ENCODE measurements at regions not wholly inside any gene's neighbourhood (a gene's known extent, or its start where the extent isn't known, plus 50 kb on each side); places are given as distances from the start of the nearest gene placed in this dataset.

GRCh38 chr22:48369789-48370507 is 1457.7 kb downstream of the BRD1 start:
- peak; percentile 42 for DNase-seq (ENCODE audit: low spot score)

- DNase-seq (ENCODE audit: low spot score): no peak
Measured at GRCh38 chr22:48368975-48369525, 1458.6 kb downstream of the BRD1 start.

GRCh38 chr22:48367731-48368130 is 1459.9 kb downstream of the BRD1 start:
- no peak for DNase-seq (ENCODE audit: low spot score)

- no peak for DNase-seq (ENCODE audit: low spot score)
Measured at GRCh38 chr22:48366591-48366990, 1461.1 kb downstream of the BRD1 start.

DNA sequence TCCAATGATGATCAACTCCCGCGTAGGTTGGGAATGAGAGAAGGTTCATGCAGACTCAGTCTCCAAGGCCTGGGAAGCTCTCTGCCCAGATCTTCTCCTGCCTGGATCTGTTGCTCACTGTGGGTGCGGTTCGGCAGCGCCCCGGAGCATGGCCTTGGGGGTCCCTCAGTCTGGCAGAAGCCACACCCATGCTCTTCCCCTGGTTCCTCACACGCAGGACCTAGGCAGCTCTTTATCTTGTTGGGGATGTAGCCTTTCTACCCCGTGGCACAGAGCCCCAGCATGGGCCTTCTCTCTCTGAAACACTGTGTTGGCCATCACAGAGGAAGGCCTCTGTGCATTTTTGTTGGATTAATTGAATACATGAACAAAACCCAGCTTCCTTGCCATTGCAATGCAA is 1461.6 kb downstream of the BRD1 start:
- no peak for DNase-seq (ENCODE audit: low spot score)

- DNase-seq (ENCODE audit: low spot score): no peak
Measured at GRCh38 chr22:48365386-48365785, 1462.3 kb downstream of the BRD1 start.

DNA sequence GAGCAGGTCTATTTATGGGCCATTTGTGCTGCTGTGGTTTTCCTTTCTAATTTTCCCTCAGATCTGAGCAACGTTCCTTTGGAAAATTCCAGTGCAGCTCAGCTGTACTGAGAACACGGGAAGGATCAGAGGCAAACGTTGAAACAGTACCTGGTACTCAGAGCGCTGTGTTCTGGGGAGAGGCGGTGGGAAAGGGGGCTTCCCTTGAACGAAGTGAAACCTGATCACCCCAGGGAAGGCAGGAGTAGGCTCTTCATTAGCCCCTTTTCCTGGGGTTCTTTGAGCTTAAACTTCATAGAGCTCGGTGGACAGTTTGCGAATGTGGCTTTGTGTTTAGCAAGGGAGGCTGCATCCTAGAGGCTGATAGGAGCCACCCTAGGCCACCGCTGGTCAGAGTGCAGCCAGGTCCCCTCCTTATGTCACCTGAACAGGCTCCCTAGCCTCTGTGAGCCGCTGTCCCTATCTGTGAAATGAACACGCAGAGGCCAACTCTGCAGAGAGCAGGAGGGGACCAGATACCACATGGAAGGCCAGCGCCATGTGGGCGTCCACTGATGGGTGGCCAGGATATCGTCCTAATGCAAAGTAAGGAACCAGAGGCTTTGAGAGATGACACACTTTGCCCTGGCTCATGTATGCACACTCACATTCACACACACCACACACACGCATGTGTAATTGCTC is 1464.8 kb downstream of the BRD1 start:
- DNase-seq (ENCODE audit: low spot score): no peak

DNA sequence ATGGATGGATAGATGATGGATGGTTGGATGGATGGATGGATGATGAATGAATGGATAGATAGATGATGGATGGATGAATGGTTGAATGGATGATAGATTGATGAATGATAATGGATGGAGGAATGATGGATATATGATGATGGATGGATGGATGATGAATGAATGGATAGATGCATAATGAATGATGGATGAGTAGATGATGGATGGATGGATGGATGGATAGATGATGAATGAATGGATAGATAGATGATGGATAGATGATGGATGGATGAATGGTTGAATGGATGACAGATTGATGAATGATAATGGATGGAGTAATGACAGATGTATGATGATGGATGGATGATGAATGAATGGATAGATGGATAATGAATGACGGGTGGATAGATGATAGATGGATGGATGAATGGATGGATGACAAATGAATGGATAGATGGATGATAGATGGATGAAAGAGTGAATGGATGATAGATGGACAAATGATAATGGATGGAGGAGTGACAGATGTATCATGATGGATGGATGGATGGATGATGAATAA is 1466.5 kb downstream of the BRD1 start:
- no peak for DNase-seq (ENCODE audit: low spot score)

DNA sequence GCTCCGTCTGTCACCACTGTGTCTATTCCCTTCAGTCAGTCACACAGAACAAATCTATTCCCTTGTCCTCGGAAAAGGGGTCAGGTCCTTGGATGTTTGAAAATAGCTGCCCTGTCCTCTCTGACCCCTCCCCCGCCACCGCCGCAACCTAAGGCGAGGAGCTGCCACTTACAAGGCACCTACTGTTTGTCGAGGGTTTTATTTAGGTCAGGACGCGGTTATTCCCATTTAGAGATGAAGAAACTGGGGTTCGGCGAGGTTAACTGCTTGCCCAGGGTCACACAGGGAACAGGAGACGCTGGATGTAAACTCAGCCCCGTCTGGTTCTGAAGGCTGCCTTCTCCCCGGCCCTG is 1468.1 kb downstream of the BRD1 start:
- DNase-seq (ENCODE audit: low spot score): no peak

- DNase-seq (ENCODE audit: low spot score): no peak
Measured at GRCh38 chr22:48358886-48359612, 1468.6 kb downstream of the BRD1 start.

GRCh38 chr22:48357961-48358360 is 1469.7 kb downstream of the BRD1 start:
- no peak for DNase-seq (ENCODE audit: low spot score)

DNA sequence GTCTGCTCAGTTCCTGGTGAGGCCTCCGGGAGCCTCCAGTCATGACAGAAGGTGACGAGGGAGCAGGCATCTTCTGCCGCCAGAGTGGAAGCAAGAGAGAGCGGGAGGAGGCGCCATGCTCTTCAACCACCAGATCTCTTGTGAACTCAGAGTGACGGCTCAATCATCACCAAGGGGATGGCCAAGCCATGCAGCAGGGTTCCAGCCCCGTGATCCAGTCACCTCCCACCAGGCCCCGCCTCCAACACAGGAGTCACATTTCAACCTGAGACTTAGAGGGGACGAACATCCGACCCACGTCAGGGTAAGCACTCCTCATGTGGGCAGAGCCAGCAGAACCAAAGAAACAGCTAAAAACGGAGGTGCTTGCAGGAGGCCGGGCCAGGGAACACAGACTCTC is 1470.5 kb downstream of the BRD1 start:
- peak; percentile 58 for DNase-seq (ENCODE audit: low spot score)

- no peak for DNase-seq (ENCODE audit: low spot score)
Measured at GRCh38 chr22:48356731-48357130, 1470.9 kb downstream of the BRD1 start.

DNA sequence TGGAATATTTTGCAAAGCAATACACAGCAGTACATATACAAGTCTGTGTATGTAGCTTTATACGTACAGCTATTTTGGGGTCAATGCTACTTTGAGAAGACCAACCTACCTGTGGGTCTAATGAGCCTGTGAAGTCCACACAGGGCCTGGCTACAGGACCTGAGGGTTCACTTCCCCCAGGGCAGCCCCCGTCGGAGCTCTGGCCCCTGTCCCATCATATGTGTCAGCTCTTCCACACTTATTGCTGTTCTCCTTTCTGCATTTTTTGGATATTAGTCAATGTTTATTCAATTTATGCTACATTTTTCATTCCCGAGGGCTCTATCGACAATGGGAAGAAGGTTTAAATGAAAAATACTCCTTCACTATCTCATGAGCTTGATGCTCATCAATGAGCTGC is 1473.6 kb downstream of the BRD1 start:
- no peak for DNase-seq (ENCODE audit: low spot score)

DNA sequence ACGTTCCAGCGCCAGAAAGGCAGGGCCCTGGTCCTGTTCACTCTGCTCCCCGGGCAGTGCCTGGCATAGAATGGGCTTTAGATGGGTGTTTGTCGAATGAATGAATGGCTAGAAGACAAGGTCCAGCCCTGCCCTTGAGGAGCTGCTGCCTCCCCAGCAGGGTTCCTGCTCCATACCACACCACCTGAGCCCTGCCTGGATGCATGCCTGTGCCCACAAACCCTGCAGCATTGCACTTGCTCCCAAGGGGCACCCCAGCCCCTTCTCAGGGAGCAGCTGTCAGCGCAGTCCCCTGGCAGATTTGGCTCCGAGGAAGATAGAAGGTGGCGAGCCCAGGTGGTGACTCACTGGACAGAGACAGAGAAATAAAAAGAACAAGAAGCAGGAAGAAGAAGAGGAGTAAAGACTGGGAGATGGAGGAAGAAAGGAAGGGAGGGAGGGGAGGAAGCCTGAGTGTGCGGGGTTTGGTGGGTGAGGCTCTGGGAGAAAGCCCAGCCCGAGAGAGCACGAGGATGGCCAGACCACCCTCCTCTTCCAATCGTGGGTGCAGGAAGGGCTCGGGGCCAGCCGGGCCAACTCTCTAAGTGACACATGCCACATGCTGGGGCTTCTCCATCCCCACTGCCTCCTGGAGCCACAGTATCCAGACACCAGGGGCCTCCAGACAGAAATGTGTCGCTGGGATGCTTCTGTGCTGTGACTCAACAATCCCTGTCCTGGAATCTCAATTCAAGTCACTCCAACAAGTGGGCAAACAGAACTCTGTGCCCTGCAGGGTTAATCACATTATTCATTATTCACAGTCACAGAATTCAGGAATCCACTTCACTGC is 1474.3 kb downstream of the BRD1 start:
- DNase-seq (ENCODE audit: low spot score): no peak

DNA sequence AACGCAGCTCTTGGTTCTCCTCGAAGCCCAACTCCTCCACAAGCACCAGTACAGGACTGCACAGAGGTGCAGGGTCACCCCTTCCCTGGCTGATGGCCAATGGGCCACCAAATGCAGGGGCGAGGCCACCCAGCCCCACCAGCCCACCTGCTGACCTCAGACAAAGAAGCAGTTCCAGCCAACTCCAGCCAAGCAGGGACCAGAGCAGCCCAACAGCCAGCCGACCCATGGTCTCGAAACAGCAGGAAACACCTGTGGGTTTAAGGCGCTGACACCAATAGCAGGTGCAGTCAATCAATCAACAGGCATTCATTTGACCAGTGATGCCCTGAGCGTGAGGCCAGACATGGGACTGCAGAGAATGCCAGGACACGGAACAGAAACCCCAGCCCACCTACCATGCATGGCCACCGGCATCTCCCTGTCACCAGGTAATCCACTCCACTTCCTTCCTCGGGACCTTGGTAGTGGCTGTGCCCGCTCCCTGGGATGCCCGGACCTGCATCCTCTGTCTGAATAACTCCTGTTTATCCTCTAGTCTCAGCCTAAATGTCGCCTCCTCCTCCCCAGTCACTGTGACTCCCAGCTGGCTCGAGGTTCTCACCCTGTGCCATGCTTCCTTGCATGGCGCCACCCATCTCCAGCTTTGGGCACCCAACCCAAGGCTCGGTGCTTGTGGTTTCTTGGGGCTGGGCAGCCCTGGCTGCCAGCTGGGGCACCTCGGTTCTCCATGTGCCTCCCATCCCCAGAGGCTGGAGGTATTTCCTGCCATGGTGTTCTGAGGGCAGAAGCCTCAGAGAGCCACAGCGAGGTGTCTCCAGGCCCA is 1475.4 kb downstream of the BRD1 start:
- DNase-seq (ENCODE audit: low spot score): no peak

- no peak for DNase-seq (ENCODE audit: low spot score)
Measured at GRCh38 chr22:48351376-48352085, 1476.1 kb downstream of the BRD1 start.

GRCh38 chr22:48350456-48350855 is 1477.2 kb downstream of the BRD1 start:
- no peak for DNase-seq (ENCODE audit: low spot score)

- DNase-seq (ENCODE audit: low spot score): no peak
Measured at GRCh38 chr22:48348855-48349254, 1478.8 kb downstream of the BRD1 start.

- no peak for DNase-seq (ENCODE audit: low spot score)
Measured at GRCh38 chr22:48347311-48347710, 1480.4 kb downstream of the BRD1 start.

All from iPS-NIHi11 (cell line).